ENCODE measurements at regions not wholly inside any gene's neighbourhood (a gene's known extent, or its start where the extent isn't known, plus 50 kb on each side); places are given as distances from the start of the nearest gene placed in this dataset.

DNA sequence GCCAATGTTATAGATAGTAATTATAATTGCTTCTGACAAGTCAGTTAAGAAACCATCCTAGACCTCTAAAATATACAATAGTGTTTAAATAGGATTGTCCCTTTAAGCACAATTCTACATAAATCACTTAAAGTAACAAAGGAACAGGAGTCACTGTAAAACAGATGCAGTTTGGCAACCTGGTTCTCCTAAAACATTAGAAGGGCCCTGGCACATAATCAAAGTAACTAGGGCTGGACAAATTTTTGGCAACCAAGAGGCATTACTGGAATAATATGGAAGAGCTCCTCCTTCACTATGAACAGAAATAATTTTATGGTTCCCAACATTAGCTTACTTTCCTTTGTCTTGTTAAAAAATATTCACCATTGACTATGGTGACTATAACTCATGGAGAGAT lies 75.0 kb upstream of the CCDC160 start:
- TF ChIP-seq, protein P1, sequence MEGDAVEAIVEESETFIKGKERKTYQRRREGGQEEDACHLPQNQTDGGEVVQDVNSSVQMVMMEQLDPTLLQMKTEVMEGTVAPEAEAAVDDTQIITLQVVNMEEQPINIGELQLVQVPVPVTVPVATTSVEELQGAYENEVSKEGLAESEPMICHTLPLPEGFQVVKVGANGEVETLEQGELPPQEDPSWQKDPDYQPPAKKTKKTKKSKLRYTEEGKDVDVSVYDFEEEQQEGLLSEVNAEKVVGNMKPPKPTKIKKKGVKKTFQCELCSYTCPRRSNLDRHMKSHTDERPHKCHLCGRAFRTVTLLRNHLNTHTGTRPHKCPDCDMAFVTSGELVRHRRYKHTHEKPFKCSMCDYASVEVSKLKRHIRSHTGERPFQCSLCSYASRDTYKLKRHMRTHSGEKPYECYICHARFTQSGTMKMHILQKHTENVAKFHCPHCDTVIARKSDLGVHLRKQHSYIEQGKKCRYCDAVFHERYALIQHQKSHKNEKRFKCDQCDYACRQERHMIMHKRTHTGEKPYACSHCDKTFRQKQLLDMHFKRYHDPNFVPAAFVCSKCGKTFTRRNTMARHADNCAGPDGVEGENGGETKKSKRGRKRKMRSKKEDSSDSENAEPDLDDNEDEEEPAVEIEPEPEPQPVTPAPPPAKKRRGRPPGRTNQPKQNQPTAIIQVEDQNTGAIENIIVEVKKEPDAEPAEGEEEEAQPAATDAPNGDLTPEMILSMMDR (IDR thresholded peaks at IDR 0.05), result no peak
- TF ChIP-seq POLR2A (IDR thresholded peaks at IDR 0.05) (no peak), EP300 (IDR thresholded peaks at IDR 0.05) (no peak)

Measured in tibial nerve (tissue), 4 donors.